Spleen (tissue), 7 donors: ENCODE measurements at regions not wholly inside any gene's neighbourhood (a gene's known extent, or its start where the extent isn't known, plus 50 kb on each side); places are given as distances from the start of the nearest gene placed in this dataset.

Experiments
- CTCF ChIP-seq, 11 experiments: fragments of 200-600 bp in 7 of 11; fragments of 450-650 bp in 4 of 11; sonication (generic) in 4 of 11; IDR thresholded peaks in 8 of 11; conservative IDR thresholded peaks in 3 of 11; 1 replicate in 7 of 11; 2 replicates in 4 of 11; pipeline versions ENCODE4 v1.4.0 to v1.8.0; 2016 to 2021; ENCODE audit warnings: antibody characterized with exemption in 11 of 11, inconsistent platforms in 4 of 11, mild to moderate bottlenecking in 1 of 11
- POLR2A ChIP-seq, 3 donors: fragments of 450-650 bp; IDR thresholded peaks; one replicate each; pipeline ENCODE4 v1.5.1; 2017; ENCODE audit warnings: antibody characterized with exemption in 3 of 3, mild to moderate bottlenecking in 1 of 3
- POLR2AphosphoS5 ChIP-seq, 3 donors: sonication (generic); formaldehyde crosslinking; IDR thresholded peaks; one replicate each; pipeline ENCODE4 v1.5.1; 2017; ENCODE audit warnings: antibody characterized with exemption in 3 of 3
- donor health status: DM: no; HTN: no; CAD: no; lungs with moderate emphysema.
- donor health status: DM: no; HTN: no; CAD: no.
- donor health status: DM: no; HTN: no; CAD: no.

GRCh38 chr13:48885027-48885395 is 90.7 kb upstream of the FNDC3A start:
- TF ChIP-seq CTCF (IDR thresholded peaks at IDR 0.05 in 8 of 11, conservative IDR thresholded peaks at IDR 0.05 in 3 of 11) (no peak), POLR2A (IDR thresholded peaks at IDR 0.05) (no peak), POLR2AphosphoS5 (IDR thresholded peaks at IDR 0.05) (no peak)
